Mesothelial cell of epicardium (in vitro differentiated cells): ENCODE measurements at regions not wholly inside any gene's neighbourhood (a gene's known extent, or its start where the extent isn't known, plus 50 kb on each side); places are given as distances from the start of the nearest gene placed in this dataset.

ENCODE experiments used
- DNase-seq, 2 experiments: peaks; one replicate each; pipeline ENCODE4 v3.0.0; 2021; ENCODE audit warnings: low spot score in 2 of 2; ENCODE audit not compliant: unreplicated experiment in 2 of 2
- H3K27ac Mint-ChIP-seq: 2 replicates; pipeline ENCODE4 v1.8.0; 2021; ENCODE audit warnings: mixed read lengths
- H3K27me3 Mint-ChIP-seq: 2 replicates; pipeline ENCODE4 v1.8.0; 2021; ENCODE audit warnings: low read depth, mixed read lengths
- H3K36me3 Mint-ChIP-seq: 2 replicates; pipeline ENCODE4 v1.8.0; 2021; ENCODE audit warnings: mixed read lengths
- H3K4me1 Mint-ChIP-seq: 2 replicates; pipeline ENCODE4 v1.8.0; 2021; ENCODE audit warnings: mixed read lengths
- H3K4me3 Mint-ChIP-seq: 2 replicates; pipeline ENCODE4 v1.8.0; 2021; ENCODE audit warnings: mild to moderate bottlenecking, moderate library complexity, mixed read lengths
- H3K9me3 Mint-ChIP-seq: 2 replicates; pipeline ENCODE4 v1.8.0; 2021; ENCODE audit warnings: mixed read lengths
- CTCF ChIP-seq: fragments of 200-600 bp; sonication (generic); IDR thresholded peaks from one replicate; pipeline ENCODE4 v1.5.0; 2021; ENCODE audit warnings: antibody characterized with exemption; ENCODE audit not compliant: unreplicated experiment

GRCh38 chr1:109824349-109825115, 60.8 kb upstream of the EPS8L3 start:
- Mint-ChIP-seq H3K9me3 (no peaks in the 10 kb centered on the region), H3K36me3 (no peaks in the 10 kb centered on the region), H3K4me1 (no peaks in the 10 kb centered on the region), H3K27me3 (no peaks in the 10 kb centered on the region), H3K4me3 (no peak overlapping the region), H3K27ac (no peak overlapping the region)
- DNase-seq: no peak
- TF ChIP-seq CTCF: no peak

- DNase-seq: no peak
- H3K27me3 Mint-ChIP-seq: no peaks in the 10 kb centered on the region
- TF ChIP-seq CTCF: no peak
- H3K36me3 Mint-ChIP-seq: no peaks in the 10 kb centered on the region
- H3K4me1 Mint-ChIP-seq: peaks cover 3% of the 10 kb centered on the region
- H3K9me3 Mint-ChIP-seq: no peaks in the 10 kb centered on the region
- no peak overlapping the region for H3K4me3 Mint-ChIP-seq
- H3K27ac Mint-ChIP-seq: no peak overlapping the region
These were observed 60.0 kb upstream of the EPS8L3 start for GRCh38 chr1:109823543-109824348.

GRCh38 chr1:109822749-109823542, 59.2 kb upstream of the EPS8L3 start:
- no peak for TF ChIP-seq CTCF
- H3K4me3 Mint-ChIP-seq: no peak overlapping the region
- no peak overlapping the region for H3K27ac Mint-ChIP-seq
- no peaks in the 10 kb centered on the region for H3K27me3 Mint-ChIP-seq
- no peak for DNase-seq
- H3K4me1 Mint-ChIP-seq: peaks cover 3% of the 10 kb centered on the region
- H3K36me3 Mint-ChIP-seq: no peaks in the 10 kb centered on the region
- H3K9me3 Mint-ChIP-seq: no peaks in the 10 kb centered on the region

- H3K4me1 Mint-ChIP-seq: peaks cover 3% of the 10 kb centered on the region
These were observed 58.4 kb upstream of the EPS8L3 start for GRCh38 chr1:109821831-109822745.

More at GRCh38 chr1:109821831-109822745, 58.4 kb upstream of the EPS8L3 start:
- Mint-ChIP-seq H3K4me3 (no peak overlapping the region), H3K27ac (no peak overlapping the region), H3K36me3 (no peaks in the 10 kb centered on the region), H3K27me3 (no peaks in the 10 kb centered on the region), H3K9me3 (no peaks in the 10 kb centered on the region)
- no peak for TF ChIP-seq CTCF
- no peak for DNase-seq
